Eye (tissue), 1 donor: ENCODE measurements at regions not wholly inside any gene's neighbourhood (a gene's known extent, or its start where the extent isn't known, plus 50 kb on each side); places are given as distances from the start of the nearest gene placed in this dataset.

Experiments
- DNase-seq: peaks from one replicate; pipeline ENCODE4 v3.0.0-alpha.2; 2015

- no peak for DNase-seq
Measured at GRCh38 chr16:55125818-55126385, 195.2 kb downstream of the IRX5 start.

DNA sequence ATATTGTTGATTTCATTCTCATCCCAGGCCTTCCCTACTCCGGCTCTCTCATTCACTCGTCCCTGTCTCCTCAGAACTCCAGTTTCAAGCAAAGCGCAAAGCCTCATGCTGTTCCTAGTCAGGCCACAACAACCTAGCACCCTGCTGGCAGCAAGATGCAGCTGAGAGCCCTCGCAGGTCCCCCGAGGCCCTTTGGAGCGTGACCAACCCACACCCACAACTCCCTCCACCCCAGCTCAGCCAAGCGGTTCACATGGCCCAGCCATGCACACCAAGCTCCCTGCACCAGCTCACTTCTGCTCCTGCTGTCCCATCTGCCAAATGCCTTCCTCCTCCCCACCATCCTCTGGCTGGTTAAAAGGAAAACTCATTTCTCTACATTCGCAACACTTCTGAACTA is 195.8 kb downstream of the IRX5 start:
- no peak for DNase-seq

GRCh38 chr16:55130456-55130855 is 193.5 kb upstream of the IRX6 start:
- no peak for DNase-seq

GRCh38 chr16:55130911-55131310 is 193.1 kb upstream of the IRX6 start:
- no peak for DNase-seq

DNA sequence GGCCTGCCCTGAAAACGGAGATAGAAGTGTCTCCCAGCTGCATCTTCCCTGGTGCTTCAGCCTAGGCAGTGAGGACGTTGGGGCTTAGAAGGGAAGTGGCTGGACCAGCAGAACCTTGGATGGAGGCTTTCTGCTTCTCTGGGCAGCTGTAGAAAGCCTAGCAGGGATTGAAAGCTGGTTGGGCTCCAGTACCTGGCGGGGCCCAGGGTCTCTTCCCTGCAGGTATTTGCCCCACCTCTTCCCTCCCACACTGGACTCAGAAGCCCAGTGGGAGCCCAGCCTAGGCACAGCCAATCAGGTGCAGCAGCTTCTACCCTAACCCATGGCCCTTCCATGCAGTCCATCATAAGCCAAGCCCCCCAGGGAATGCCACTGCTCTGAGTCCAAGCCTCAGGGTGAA is 190.3 kb upstream of the IRX6 start:
- DNase-seq, result no peak

DNA sequence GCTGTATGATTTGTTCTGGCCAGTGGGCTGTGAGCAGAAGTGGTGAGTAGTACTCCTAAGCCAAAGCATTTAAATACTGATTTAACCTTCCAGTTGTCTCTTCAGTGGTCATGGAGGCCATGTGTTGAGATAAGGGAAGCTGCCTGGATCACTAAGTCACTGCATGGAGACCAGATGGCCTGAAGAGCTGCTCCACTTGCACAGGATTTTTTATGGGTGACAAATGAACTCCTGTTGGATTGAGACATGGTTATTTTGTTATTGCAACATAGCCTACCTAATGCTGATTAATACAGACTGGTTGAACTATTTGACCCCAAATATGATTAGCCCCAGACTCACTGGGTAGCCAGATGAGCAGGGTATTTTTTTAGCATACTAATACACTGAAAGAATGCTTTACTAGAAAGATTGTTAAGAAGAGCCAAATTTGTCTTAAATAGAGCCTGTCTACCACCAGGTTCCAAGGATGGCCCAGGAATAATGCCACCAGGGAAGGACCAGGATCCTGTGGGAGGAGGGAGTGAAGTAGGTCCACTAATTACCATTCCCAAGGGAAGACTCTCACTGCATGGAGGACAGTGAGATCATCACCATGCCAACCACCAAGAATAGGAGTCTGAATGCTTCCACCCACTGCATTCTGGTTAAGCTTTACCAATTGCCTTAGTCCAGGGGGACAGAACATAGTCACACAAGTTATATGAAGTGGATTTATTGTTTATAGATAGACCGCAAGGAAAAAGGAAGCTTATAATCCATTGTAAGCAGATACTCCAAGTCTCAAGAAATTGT is 187.4 kb upstream of the IRX6 start:
- no peak for DNase-seq

- DNase-seq, result no peak
Measured at GRCh38 chr16:55138298-55138697, 185.7 kb upstream of the IRX6 start.

DNA sequence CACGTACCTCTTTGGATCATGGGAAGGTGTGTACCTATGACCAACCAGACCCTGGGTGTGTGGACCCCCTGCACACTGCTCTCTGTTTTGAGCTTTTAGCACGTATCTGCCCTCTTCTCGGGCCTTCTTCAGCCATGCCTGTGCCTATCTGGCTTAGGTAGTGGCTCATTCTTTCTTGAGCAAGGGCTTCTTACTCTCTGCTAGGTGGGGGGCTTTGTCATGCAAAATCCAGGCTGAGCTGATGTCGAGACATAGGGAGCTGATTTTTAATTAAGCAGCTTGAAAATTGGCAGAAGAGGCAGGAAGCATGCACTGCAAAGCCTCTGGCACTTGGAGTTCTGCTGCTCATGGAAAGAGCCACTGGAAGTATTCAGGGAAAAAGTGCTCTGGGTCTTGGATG is 181.6 kb upstream of the IRX6 start:
- DNase-seq, result no peak

DNA sequence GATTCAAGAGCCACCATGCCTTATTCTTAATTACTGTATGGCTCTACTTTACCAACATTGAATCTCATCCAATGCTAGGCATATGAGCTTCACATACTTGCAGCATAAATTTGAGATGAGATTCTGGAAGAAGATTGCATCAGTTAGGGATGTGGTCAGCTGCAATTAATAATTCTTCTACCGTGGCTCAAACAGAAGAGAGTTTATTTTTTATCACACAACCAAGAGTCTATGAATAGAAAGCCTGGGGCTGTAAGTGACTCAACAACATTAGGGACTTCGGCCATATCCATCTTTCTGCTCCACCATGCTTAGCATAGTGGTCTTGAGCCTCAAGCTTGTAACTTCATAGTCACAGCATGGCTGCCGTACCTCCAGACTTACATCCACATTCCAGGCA is 179.4 kb upstream of the IRX6 start:
- no peak for DNase-seq

GRCh38 chr16:55145771-55146603 is 178.0 kb upstream of the IRX6 start:
- no peak for DNase-seq

DNA sequence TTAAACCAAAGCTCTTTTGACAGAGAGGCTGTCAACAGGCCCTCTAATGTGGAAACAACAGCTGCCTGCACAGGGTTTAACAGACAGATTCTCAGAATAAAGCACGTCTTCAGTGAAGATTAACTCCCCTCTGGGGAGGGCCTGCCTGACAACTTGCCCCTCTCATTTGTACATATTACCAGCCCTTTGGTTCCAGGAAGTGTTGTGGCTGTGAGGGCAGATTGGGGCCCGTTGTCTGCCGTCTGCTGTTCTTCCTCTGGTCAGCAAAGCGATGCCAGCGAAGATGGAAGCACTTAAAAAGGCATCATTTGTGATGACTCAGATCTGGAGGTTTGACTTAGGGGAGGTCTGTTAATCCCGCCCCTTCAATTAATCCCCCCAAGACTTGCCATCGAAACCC is 177.0 kb upstream of the IRX6 start:
- peak; percentile 7 for DNase-seq

DNA sequence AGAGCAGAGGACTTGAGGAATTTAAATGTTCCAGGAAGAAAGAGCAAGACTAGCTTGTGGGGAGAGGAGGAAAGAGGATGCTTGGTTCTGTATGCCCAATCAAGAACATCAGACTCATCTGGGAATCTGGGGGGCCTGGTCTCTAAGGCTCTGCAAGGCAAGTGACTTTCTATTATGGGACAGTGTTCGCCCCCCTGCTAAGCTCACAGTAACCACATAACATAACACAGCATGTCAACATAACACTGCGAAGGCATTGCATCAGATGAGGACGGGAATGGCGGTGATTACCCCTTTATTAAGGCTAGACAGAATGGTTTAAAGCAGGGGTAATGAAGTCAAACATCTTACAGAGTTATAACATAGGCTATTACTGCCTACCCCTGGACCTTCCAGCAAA is 176.6 kb upstream of the IRX6 start:
- DNase-seq, result no peak

DNA sequence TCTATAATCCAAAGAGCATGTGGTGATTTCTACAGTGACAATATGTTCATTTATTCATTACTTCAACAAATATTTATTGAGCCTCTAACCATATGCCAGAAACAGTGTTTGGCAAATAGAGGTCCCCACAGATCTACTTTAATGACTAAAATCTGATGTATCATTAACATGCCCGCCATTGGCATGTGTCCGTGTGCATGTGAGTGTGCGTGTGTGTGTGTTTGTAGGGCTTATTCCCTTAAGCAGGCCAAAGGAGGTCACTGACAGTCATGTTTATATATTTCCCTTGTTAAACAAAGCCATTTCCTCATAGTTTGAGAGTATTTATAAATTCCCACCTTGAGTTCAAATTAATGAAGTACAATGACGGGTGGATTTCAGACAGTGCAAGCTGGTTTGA is 174.4 kb upstream of the IRX6 start:
- DNase-seq, result no peak

GRCh38 chr16:55151561-55152305 is 172.3 kb upstream of the IRX6 start:
- no peak for DNase-seq

DNA sequence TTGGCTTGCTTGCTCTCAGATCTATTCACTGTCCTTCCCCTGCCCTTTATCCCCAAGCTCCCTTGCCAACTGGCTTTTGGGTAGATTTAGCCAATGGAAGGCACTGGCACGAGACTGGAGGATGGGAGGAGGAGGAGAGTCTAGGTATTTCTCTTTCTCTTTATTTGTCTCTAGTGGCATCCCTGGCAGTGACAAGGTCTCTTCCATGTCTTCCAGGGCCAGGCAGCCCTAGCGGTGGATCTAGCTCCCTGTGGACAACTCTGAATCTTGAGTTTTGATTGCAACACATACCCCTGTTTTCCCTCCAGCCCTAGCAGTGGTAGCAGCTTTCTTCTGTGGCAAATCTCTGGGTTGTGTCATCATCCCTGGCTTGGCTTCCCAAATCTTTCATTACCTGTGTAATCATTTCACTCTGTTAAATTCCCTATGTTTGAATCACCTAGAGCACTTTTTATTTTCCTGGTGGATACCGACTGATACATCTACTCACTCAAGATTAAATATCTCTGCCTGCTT is 171.1 kb upstream of the IRX6 start:
- DNase-seq, result no peak

DNA sequence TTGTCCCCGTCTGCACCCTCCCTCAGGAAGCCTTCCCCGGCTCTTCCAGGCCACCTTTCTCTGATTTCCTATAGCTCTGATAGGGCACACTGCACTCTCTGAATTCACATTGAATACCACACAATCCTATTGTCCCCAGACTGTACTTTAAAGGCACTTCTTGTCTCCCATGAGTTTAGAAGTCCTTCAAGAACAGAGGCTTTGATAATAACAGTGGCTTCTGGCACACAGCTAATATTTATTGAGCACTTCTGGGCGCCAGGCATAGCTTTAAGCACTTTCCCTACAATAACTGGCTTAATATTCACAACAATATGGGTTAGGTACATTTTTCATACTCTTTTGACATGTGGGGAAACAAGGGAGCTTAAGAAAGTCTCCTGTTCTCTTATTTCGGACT is 169.7 kb upstream of the IRX6 start:
- DNase-seq, result no peak

GRCh38 chr16:55154956-55155355 is 169.0 kb upstream of the IRX6 start:
- DNase-seq, result no peak

DNA sequence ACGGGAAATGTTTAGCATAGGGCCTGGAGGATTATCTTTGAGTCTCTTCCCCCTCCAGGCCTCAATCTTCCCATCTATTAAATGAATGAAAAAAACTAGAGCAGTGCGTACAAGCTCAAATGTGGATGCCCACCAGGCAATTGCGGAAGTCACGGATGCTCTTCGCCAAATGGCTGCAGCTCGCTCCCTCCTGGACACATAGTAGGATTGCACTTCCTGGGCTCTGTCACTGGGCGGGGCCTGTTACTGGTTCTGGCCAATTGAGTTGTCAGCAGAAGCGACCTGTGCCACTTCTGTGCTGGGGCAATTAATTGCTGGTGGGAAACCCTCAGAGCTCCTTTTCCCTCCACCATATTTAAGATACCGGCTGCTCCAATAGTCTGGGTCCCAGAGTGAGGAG is 168.2 kb upstream of the IRX6 start:
- no peak for DNase-seq

GRCh38 chr16:55169780-55170179 is 154.2 kb upstream of the IRX6 start:
- no peak for DNase-seq

DNA sequence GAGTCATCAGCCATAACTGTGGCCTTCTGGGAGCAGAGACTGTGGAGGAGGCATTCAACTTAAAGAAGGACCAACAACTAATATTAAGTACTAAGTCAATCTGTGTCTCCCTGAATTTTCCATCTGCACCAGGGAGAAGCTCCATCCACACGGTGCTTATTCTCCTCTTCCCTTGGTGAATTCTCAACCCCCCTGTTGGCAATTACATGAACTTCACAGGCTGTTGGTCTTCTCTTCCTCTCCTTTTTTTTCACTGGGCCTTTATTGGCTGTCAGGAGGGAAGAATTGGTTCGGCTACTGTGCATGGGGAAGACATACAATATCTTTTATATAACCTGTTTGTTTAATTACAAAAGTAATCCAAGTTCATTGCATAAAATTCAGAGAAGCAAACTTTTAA is 152.8 kb upstream of the IRX6 start:
- DNase-seq, result no peak

DNA sequence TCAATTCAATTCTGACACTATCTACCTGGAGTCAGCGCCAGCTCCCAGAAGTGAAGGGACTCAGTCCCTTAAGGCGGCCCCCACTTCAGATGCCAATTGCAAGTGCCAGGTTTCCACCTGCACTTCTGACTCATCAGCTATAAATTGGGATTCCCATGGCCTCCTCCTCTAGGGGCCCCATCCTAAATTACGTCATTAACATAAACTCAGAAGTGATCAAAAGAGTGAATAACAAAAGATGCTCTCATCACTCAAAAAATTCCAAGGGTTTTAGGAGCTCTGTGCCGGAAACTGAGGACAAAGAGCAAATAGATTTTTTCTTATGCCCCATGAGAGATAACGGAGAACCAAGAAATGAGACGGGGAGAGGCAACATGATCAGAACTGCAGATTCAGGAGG is 148.6 kb upstream of the IRX6 start:
- no peak for DNase-seq

GRCh38 chr16:55176901-55177300 is 147.1 kb upstream of the IRX6 start:
- no peak for DNase-seq

GRCh38 chr16:55179411-55179810 is 144.6 kb upstream of the IRX6 start:
- DNase-seq, result no peak
